ENCODE measurements at regions not wholly inside any gene's neighbourhood (a gene's known extent, or its start where the extent isn't known, plus 50 kb on each side); places are given as distances from the start of the nearest gene placed in this dataset.
"Not testable (repeated sequence)": the region's sequence is repeated elsewhere in the genome, so short reads cannot be mapped to it uniquely, and the experiment has no call there.

- H3K4me1 Mint-ChIP-seq; H3K36me3 Mint-ChIP-seq; H3K36me3 ChIP-seq (ENCODE audit: insufficient read depth, low read length); H3K27me3 ChIP-seq (ENCODE audit: insufficient read depth, low read length, poor library complexity, severe bottlenecking); H3K9me3 ChIP-seq (ENCODE audit: low read length); POLR2A ChIA-PET; CTCF ChIA-PET; H3K27me3 Mint-ChIP-seq; H3K27ac ChIP-seq (ENCODE audit: low read depth, low read length); H3K4me3 ChIP-seq (ENCODE audit: low read length); DNase-seq; H3K4me3 Mint-ChIP-seq; H3K4me1 ChIP-seq (ENCODE audit: insufficient read depth, low read length); H3K9me3 Mint-ChIP-seq; H3K27ac Mint-ChIP-seq: not testable (repeated sequence)
Measured at GRCh38 chr15:30688684-30689083, 62.8 kb downstream of the ARHGAP11B start.

GRCh38 chr15:30690153-30690552, 64.2 kb downstream of the ARHGAP11B start:
- H3K4me3 Mint-ChIP-seq; POLR2A ChIA-PET; H3K27me3 ChIP-seq (ENCODE audit: insufficient read depth, low read length, poor library complexity, severe bottlenecking); H3K27ac Mint-ChIP-seq; H3K9me3 Mint-ChIP-seq; H3K36me3 ChIP-seq (ENCODE audit: insufficient read depth, low read length); DNase-seq; H3K27me3 Mint-ChIP-seq; H3K4me1 Mint-ChIP-seq; CTCF ChIA-PET; H3K9me3 ChIP-seq (ENCODE audit: low read length); H3K4me3 ChIP-seq (ENCODE audit: low read length); H3K27ac ChIP-seq (ENCODE audit: low read depth, low read length); H3K4me1 ChIP-seq (ENCODE audit: insufficient read depth, low read length); H3K36me3 Mint-ChIP-seq: not testable (repeated sequence)

GRCh38 chr15:30695811-30696210, 69.9 kb downstream of the ARHGAP11B start:
- CTCF ChIA-PET; DNase-seq; H3K4me1 Mint-ChIP-seq; H3K27ac Mint-ChIP-seq; H3K27ac ChIP-seq (ENCODE audit: low read depth, low read length); H3K36me3 Mint-ChIP-seq; H3K27me3 ChIP-seq (ENCODE audit: insufficient read depth, low read length, poor library complexity, severe bottlenecking); POLR2A ChIA-PET; H3K9me3 Mint-ChIP-seq; H3K4me3 Mint-ChIP-seq; H3K4me3 ChIP-seq (ENCODE audit: low read length); H3K4me1 ChIP-seq (ENCODE audit: insufficient read depth, low read length); H3K9me3 ChIP-seq (ENCODE audit: low read length); H3K36me3 ChIP-seq (ENCODE audit: insufficient read depth, low read length); H3K27me3 Mint-ChIP-seq: not testable (repeated sequence)

- H3K4me1 Mint-ChIP-seq; H3K4me1 ChIP-seq (ENCODE audit: insufficient read depth, low read length); H3K27me3 ChIP-seq (ENCODE audit: insufficient read depth, low read length, poor library complexity, severe bottlenecking); CTCF ChIA-PET; H3K27me3 Mint-ChIP-seq; H3K4me3 Mint-ChIP-seq; H3K36me3 ChIP-seq (ENCODE audit: insufficient read depth, low read length); H3K4me3 ChIP-seq (ENCODE audit: low read length); H3K9me3 Mint-ChIP-seq; POLR2A ChIA-PET; DNase-seq; H3K27ac ChIP-seq (ENCODE audit: low read depth, low read length); H3K9me3 ChIP-seq (ENCODE audit: low read length); H3K36me3 Mint-ChIP-seq: not testable (repeated sequence)
- peak overlapping the region in 2 of 8 donors; percentile 46 to 81 for H3K27ac Mint-ChIP-seq
Measured at GRCh38 chr15:30696439-30697314, 70.7 kb downstream of the ARHGAP11B start.

GRCh38 chr15:30697315-30697685, 71.4 kb downstream of the ARHGAP11B start:
- H3K4me1 ChIP-seq (ENCODE audit: insufficient read depth, low read length); H3K36me3 Mint-ChIP-seq; H3K4me3 ChIP-seq (ENCODE audit: low read length); POLR2A ChIA-PET; CTCF ChIA-PET; H3K36me3 ChIP-seq (ENCODE audit: insufficient read depth, low read length); H3K27ac Mint-ChIP-seq; H3K4me3 Mint-ChIP-seq; H3K27ac ChIP-seq (ENCODE audit: low read depth, low read length); H3K27me3 Mint-ChIP-seq; H3K4me1 Mint-ChIP-seq; H3K9me3 Mint-ChIP-seq; H3K27me3 ChIP-seq (ENCODE audit: insufficient read depth, low read length, poor library complexity, severe bottlenecking); H3K9me3 ChIP-seq (ENCODE audit: low read length): not testable (repeated sequence)
- DNase-seq: peak in 2 of 5 donors; percentile 21 to 33

GRCh38 chr15:30700006-30700597, 74.2 kb downstream of the ARHGAP11B start:
- H3K4me1 Mint-ChIP-seq; H3K9me3 Mint-ChIP-seq; DNase-seq; H3K27ac ChIP-seq (ENCODE audit: low read depth, low read length); H3K36me3 Mint-ChIP-seq; H3K27me3 ChIP-seq (ENCODE audit: insufficient read depth, low read length, poor library complexity, severe bottlenecking); H3K9me3 ChIP-seq (ENCODE audit: low read length); H3K36me3 ChIP-seq (ENCODE audit: insufficient read depth, low read length); H3K4me3 Mint-ChIP-seq; H3K27ac Mint-ChIP-seq; CTCF ChIA-PET; POLR2A ChIA-PET; H3K27me3 Mint-ChIP-seq; H3K4me1 ChIP-seq (ENCODE audit: insufficient read depth, low read length); H3K4me3 ChIP-seq (ENCODE audit: low read length): not testable (repeated sequence)

GRCh38 chr15:30707976-30708685, 82.2 kb downstream of the ARHGAP11B start:
- H3K4me1 Mint-ChIP-seq; H3K27ac ChIP-seq (ENCODE audit: low read depth, low read length); H3K9me3 ChIP-seq (ENCODE audit: low read length); POLR2A ChIA-PET; H3K4me3 ChIP-seq (ENCODE audit: low read length); CTCF ChIA-PET; H3K9me3 Mint-ChIP-seq; H3K27me3 Mint-ChIP-seq; DNase-seq; H3K27me3 ChIP-seq (ENCODE audit: insufficient read depth, low read length, poor library complexity, severe bottlenecking); H3K36me3 Mint-ChIP-seq; H3K36me3 ChIP-seq (ENCODE audit: insufficient read depth, low read length); H3K4me1 ChIP-seq (ENCODE audit: insufficient read depth, low read length); H3K4me3 Mint-ChIP-seq: not testable (repeated sequence)
- peak overlapping the region in 1 of 8 donors; percentile 36 for H3K27ac Mint-ChIP-seq

- H3K27ac Mint-ChIP-seq; H3K9me3 Mint-ChIP-seq; H3K27me3 Mint-ChIP-seq; H3K4me3 ChIP-seq (ENCODE audit: low read length); H3K4me3 Mint-ChIP-seq; DNase-seq; H3K27ac ChIP-seq (ENCODE audit: low read depth, low read length); H3K36me3 Mint-ChIP-seq; CTCF ChIA-PET; H3K4me1 ChIP-seq (ENCODE audit: insufficient read depth, low read length); H3K9me3 ChIP-seq (ENCODE audit: low read length); POLR2A ChIA-PET; H3K27me3 ChIP-seq (ENCODE audit: insufficient read depth, low read length, poor library complexity, severe bottlenecking); H3K4me1 Mint-ChIP-seq; H3K36me3 ChIP-seq (ENCODE audit: insufficient read depth, low read length): not testable (repeated sequence)
Measured at GRCh38 chr15:30708809-30709208, 82.9 kb downstream of the ARHGAP11B start.

Data from CD8-positive, alpha-beta memory T cell (primary cell).